ENCODE measurements at regions not wholly inside any gene's neighbourhood (a gene's known extent, or its start where the extent isn't known, plus 50 kb on each side); places are given as distances from the start of the nearest gene placed in this dataset.
"Not testable (repeated sequence)": the region's sequence is repeated elsewhere in the genome, so short reads cannot be mapped to it uniquely, and the experiment has no call there.

DNA sequence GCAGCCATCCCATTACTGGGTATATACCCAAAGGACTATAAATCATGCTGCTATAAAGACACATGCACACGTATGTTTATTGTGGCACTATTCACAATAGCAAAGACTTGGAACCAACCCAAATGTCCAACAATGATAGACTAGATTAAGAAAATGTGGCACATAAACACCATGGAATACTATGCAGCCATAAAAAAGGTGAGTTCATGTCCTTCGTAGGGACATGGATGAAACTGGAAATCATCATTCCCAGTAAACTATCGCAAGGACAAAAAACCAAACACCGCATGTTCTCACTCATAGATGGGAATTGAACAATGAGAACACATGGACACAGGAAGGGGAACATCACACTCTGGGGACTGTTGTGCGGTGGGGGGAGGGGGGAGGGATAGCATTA, 550.4 kb upstream of the ID2 start:
- TF ChIP-seq POLR2A, CTCF (IDR thresholded peaks at IDR 0.05): not testable (repeated sequence)
